WTC11 (cell line): ENCODE measurements at regions not wholly inside any gene's neighbourhood (a gene's known extent, or its start where the extent isn't known, plus 50 kb on each side); places are given as distances from the start of the nearest gene placed in this dataset.

Source experiments
- ATAC-seq: fragments of 200-7000 bp; cut with Tn5 transposase; 2 replicates; pipeline ENCODE4 v1.10.0; 2021; ENCODE audit warnings: mild to moderate bottlenecking, moderate library complexity
- CTCF ChIA-PET: fragments of 300-600 bp; sonication (Branson Sonifier 250); formaldehyde crosslinking; loops from one replicate; lab custom pipeline; 2021; ENCODE audit warnings: antibody characterized with exemption; lab: Charles Lee
- POLR2A ChIA-PET: fragments of 350-600 bp; sonication (Branson Sonifier 250); formaldehyde crosslinking; loops from one replicate; lab custom pipeline; 2021; ENCODE audit warnings: antibody characterized with exemption; lab: Charles Lee
- DNase-seq: peaks from one replicate; pipeline ENCODE4 v3.0.0; 2021; ENCODE audit warnings: low spot score
- H3K27ac Mint-ChIP-seq: 2 replicates; pipeline ENCODE4 v1.8.0; 2021; ENCODE audit warnings: mixed read lengths
- H3K27me3 Mint-ChIP-seq: 2 replicates; pipeline ENCODE4 v1.8.0; 2021; ENCODE audit warnings: low read depth, mild to moderate bottlenecking, moderate library complexity, mixed read lengths
- H3K36me3 Mint-ChIP-seq: 2 replicates; pipeline ENCODE4 v1.8.0; 2021; ENCODE audit warnings: mixed read lengths
- H3K4me1 Mint-ChIP-seq: 2 replicates; pipeline ENCODE4 v1.8.0; 2022; ENCODE audit warnings: mixed read lengths
- H3K4me3 Mint-ChIP-seq: 2 replicates; pipeline ENCODE4 v1.8.0; 2021; ENCODE audit warnings: mild to moderate bottlenecking, moderate library complexity, mixed read lengths
- H3K9me3 Mint-ChIP-seq: 2 replicates; pipeline ENCODE4 v1.8.0; 2021; ENCODE audit warnings: mixed read lengths
- ARID4B ChIP-seq: sonication (generic); formaldehyde crosslinking; IDR thresholded peaks from 2 replicates; pipeline ENCODE4 v1.8.0; 2023; ENCODE audit warnings: missing genetic modification reagents, mild to moderate bottlenecking, borderline replicate concordance
- ATF1 ChIP-seq: sonication (generic); formaldehyde crosslinking; IDR thresholded peaks from 2 replicates; pipeline ENCODE4 v1.8.1; 2023; ENCODE audit warnings: mild to moderate bottlenecking, moderate library complexity, missing genetic modification reagents
- CDX4 ChIP-seq: fragments of 250-450 bp; sonication (Bioruptor Pico); IDR thresholded peaks from 2 replicates; pipeline ENCODE4 v1.9.0; 2021; ENCODE audit warnings: moderate library complexity, mild to moderate bottlenecking, inconsistent platforms, borderline replicate concordance
- ELF4 ChIP-seq: sonication (generic); formaldehyde crosslinking; IDR thresholded peaks from 2 replicates; pipeline ENCODE4 v1.8.1; 2022; ENCODE audit warnings: low read depth, mild to moderate bottlenecking, moderate library complexity, missing genetic modification reagents
- FOXJ3 ChIP-seq: sonication (generic); formaldehyde crosslinking; IDR thresholded peaks from 2 replicates; pipeline ENCODE4 v1.9.0; 2021; ENCODE audit warnings: missing genetic modification reagents, mild to moderate bottlenecking, borderline replicate concordance
- FOXK1 ChIP-seq: sonication (generic); formaldehyde crosslinking; IDR thresholded peaks from 2 replicates; pipeline ENCODE4 v1.8.0; 2022; ENCODE audit warnings: mild to moderate bottlenecking, moderate library complexity, missing genetic modification reagents
- HMGXB4 ChIP-seq: sonication (generic); formaldehyde crosslinking; IDR thresholded peaks from 2 replicates; pipeline ENCODE4 v1.8.1; 2023; ENCODE audit warnings: mild to moderate bottlenecking, moderate library complexity, missing genetic modification reagents
- IRF1 ChIP-seq: sonication (generic); formaldehyde crosslinking; IDR thresholded peaks from 2 replicates; pipeline ENCODE4 v1.8.0; 2023; ENCODE audit warnings: missing genetic modification reagents
- KAT7 ChIP-seq: sonication (generic); formaldehyde crosslinking; IDR thresholded peaks from 2 replicates; pipeline ENCODE4 v1.8.1; 2023; ENCODE audit warnings: missing genetic modification reagents, mild to moderate bottlenecking, borderline replicate concordance
- NR2C2 ChIP-seq: sonication (generic); formaldehyde crosslinking; IDR thresholded peaks from 2 replicates; pipeline ENCODE4 v1.8.0; 2022; ENCODE audit warnings: mild to moderate bottlenecking, missing genetic modification reagents
- NR3C1 ChIP-seq: sonication (generic); formaldehyde crosslinking; conservative IDR thresholded peaks from 2 replicates; pipeline ENCODE4 v1.8.1; 2023; ENCODE audit warnings: low read depth, mild to moderate bottlenecking, missing genetic modification reagents
- TEAD1 ChIP-seq: sonication (generic); formaldehyde crosslinking; IDR thresholded peaks from 2 replicates; pipeline ENCODE4 v1.8.0; 2022; ENCODE audit warnings: mild to moderate bottlenecking, missing genetic modification reagents
- USF2 ChIP-seq: sonication (generic); formaldehyde crosslinking; IDR thresholded peaks from 2 replicates; pipeline ENCODE4 v1.8.1; 2023; ENCODE audit warnings: mild to moderate bottlenecking, missing genetic modification reagents, moderate library complexity
- ZNF281 ChIP-seq: sonication (generic); formaldehyde crosslinking; IDR thresholded peaks from 2 replicates; pipeline ENCODE4 v1.8.0; 2023; ENCODE audit warnings: mild to moderate bottlenecking, missing genetic modification reagents
- ZNF396 ChIP-seq: fragments of 250-450 bp; sonication (Bioruptor Pico); IDR thresholded peaks from 2 replicates; pipeline ENCODE4 v1.8.0; 2021; ENCODE audit warnings: mild to moderate bottlenecking, moderate library complexity, borderline replicate concordance
- ZNF423 ChIP-seq: fragments of 250-450 bp; sonication (Bioruptor Pico); IDR thresholded peaks from 2 replicates; pipeline ENCODE4 v2.1.2; 2022; ENCODE audit warnings: mild to moderate bottlenecking, moderate library complexity

GRCh38 chr9:89835666-89836065, 230.9 kb downstream of the GADD45G start:
- no peaks in the 10 kb centered on the region for H3K36me3 Mint-ChIP-seq
- no peak overlapping the region for H3K4me3 Mint-ChIP-seq
- no peak for ATAC-seq
- peaks cover 8% of the 10 kb centered on the region; the same call in 1 of the 2 replicates for H3K9me3 Mint-ChIP-seq
- peaks cover 44% of the 10 kb centered on the region for H3K4me1 Mint-ChIP-seq
- DNase-seq: no peak
- no peak overlapping the region for H3K27ac Mint-ChIP-seq
- TF ChIP-seq IRF1 (no peak), CDX4 (CRISPR knock-in tag) (no peak), ZNF396 (CRISPR knock-in tag) (no peak), USF2 (CRISPR knock-in tag) (no peak), HMGXB4 (no peak), NR2C2 (no peak), NR3C1 (CRISPR knock-in tag) (no peak), ELF4 (no peak), ZNF281 (CRISPR knock-in tag) (no peak), ZNF423 (CRISPR knock-in tag) (no peak), TEAD1 (no peak), FOXK1 (CRISPR knock-in tag) (no peak), ATF1 (CRISPR knock-in tag) (no peak), ARID4B (CRISPR knock-in tag) (no peak), FOXJ3 (CRISPR knock-in tag) (no peak), KAT7 (CRISPR knock-in tag) (no peak)
- TF ChIP-seq, all 79 proteins: peak for 0
- ChIA-PET POLR2A (no interaction called here), CTCF (interaction anchor here (0.7 kb wide), 1 partner anchor 232 kb away, joined by 4 read pairs; no protein-coding TSS in a partner anchor)
- H3K27me3 Mint-ChIP-seq: no peaks in the 10 kb centered on the region
